NCI-H146 (cell line): ENCODE measurements at regions not wholly inside any gene's neighbourhood (a gene's known extent, or its start where the extent isn't known, plus 50 kb on each side); places are given as distances from the start of the nearest gene placed in this dataset.

Experiments used
- DNase-seq: peaks from one replicate; lab custom pipeline; 2025; lab: John Stamatoyannopoulos, UW

- no peak for DNase-seq
Observed at GRCh38 chr4:89665662-89666061, 171.3 kb downstream of the SNCA start.

GRCh38 chr4:89664521-89664920 lies 172.4 kb downstream of the SNCA start:
- DNase-seq, result no peak

- DNase-seq, result no peak
Observed at GRCh38 chr4:89661173-89661899, 175.6 kb downstream of the SNCA start.

GRCh38 chr4:89660444-89661172 lies 176.4 kb downstream of the SNCA start:
- no peak for DNase-seq

- no peak for DNase-seq
Observed at GRCh38 chr4:89658701-89659024, 178.3 kb downstream of the SNCA start.

GRCh38 chr4:89657931-89658700 lies 178.8 kb downstream of the SNCA start:
- peak; percentile 9 for DNase-seq

- no peak for DNase-seq
Observed at GRCh38 chr4:89653012-89653411, 183.9 kb downstream of the SNCA start.

GRCh38 chr4:89645482-89645881 lies 191.5 kb downstream of the SNCA start:
- no peak for DNase-seq

GRCh38 chr4:89641367-89641687 lies 195.6 kb downstream of the SNCA start:
- no peak for DNase-seq

- DNase-seq, result no peak
Observed at GRCh38 chr4:89640620-89641366, 196.2 kb downstream of the SNCA start.

- DNase-seq, result no peak
Observed at GRCh38 chr4:89639395-89639794, 197.6 kb downstream of the SNCA start.

GRCh38 chr4:89625599-89626293 lies 211.2 kb downstream of the SNCA start:
- no peak for DNase-seq

- no peak for DNase-seq
Observed at GRCh38 chr4:89619206-89619962, 217.6 kb downstream of the SNCA start.

- no peak for DNase-seq
Observed at GRCh38 chr4:89618151-89618550, 218.8 kb downstream of the SNCA start.

GRCh38 chr4:89617317-89617716 lies 219.6 kb downstream of the SNCA start:
- DNase-seq, result no peak

- DNase-seq, result peak; percentile 2
Observed at GRCh38 chr4:89616382-89616781, 220.6 kb downstream of the SNCA start.

- DNase-seq, result no peak
Observed at GRCh38 chr4:89615051-89615450, 221.9 kb downstream of the SNCA start.

- no peak for DNase-seq
Observed at GRCh38 chr4:89614155-89614554, 222.8 kb downstream of the SNCA start.

GRCh38 chr4:89610236-89610635 lies 226.7 kb downstream of the SNCA start:
- no peak for DNase-seq

GRCh38 chr4:89609756-89610155 lies 227.2 kb downstream of the SNCA start:
- no peak for DNase-seq

- DNase-seq, result no peak
Observed at GRCh38 chr4:89604951-89605350, 232.0 kb downstream of the SNCA start.
